ENCODE measurements at regions not wholly inside any gene's neighbourhood (a gene's known extent, or its start where the extent isn't known, plus 50 kb on each side); places are given as distances from the start of the nearest gene placed in this dataset.

DNA sequence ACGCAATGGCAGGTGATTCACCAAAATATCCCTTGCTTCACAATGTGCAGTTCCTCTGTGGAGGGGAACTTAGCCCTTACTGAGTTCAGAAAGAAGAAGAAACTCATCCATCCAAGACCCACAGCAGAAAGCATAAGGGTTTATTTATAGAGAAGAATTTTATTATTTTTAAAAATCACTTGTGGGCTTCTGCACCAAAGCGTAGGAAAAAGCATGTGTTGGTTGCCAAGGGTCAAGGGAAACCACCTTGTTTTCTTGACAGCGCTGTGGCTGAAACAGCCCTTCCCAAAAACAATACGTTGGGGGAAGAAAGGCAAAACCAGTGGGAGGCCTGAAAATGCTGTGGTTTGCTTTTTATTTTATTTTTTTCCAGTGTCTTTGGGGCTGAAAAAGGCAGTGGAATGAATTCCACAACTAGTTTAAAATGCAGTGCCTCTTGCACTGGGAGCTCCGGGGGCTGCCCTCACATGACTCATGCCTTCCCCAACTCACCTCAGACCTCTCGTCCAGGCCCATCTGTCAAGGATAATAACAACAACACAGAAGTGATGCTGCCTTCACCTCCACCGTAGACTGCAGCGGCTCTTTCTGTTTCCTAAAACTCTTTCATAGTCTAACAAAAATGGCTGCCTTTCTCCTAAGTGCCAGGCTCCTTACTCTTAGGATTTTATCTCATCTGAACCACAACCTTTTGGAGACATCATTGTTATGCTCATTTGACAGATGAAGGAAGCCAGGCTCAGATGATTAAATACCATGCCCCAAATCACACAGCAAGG, 224.2 kb upstream of the JUN start:
- DNase-seq = no peak

DNA sequence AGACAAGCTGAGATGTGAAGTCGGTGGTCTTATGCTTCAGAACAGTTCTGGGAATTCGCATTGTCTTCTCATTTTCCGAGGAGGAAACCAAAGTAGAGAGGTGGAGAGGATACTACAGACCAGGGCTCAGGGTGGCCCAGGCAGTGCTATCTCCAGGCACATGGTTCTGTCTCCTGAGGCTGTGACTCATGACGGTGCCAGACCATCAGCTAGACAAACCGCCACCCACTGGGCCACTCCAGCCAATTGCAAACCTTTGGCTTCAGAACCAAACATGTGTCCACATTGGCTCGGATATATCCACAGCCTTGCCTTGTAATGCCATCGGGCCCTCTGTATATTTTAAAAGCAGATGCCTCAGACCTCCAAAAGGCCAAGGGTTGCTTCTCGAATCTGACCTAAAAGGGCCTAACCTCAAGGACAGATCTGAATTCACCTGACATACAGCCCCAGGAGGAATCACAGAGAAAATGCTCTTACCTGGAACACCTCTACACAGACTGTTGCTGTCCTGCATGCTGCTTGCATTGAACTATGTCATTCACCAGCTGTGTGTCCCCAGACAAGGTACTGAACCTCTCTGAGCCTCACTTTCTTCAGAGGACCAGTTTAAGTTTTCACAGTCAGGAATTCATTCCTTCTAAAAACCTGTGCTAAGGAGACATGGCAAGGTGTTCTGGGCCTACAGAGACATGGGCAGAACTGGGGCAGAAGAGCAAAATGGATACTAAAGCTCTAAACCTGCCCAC, 224.9 kb upstream of the JUN start:
- DNase-seq = no peak

DNA sequence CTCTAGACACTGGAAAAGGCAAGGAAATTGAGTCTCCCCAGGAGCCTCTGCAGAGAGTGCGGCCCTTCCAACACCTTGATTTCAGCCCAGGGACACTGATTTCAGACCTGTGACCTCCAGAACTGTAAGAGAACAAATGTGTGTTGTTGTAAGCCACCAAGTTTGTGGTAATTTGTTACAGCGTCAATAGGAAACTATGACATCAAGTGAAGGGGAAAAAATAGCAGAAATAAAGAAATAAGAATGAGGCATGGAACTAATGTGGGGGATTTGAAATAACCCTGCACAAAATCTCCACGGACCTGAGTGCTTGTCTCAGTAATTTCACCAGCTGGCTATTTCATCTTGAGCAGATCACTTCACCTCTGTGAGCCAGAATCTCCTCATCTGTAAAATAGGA, 227.8 kb upstream of the JUN start:
- DNase-seq = no peak

GRCh38 chr1:59012378-59012777, 228.5 kb upstream of the JUN start:
- DNase-seq = no peak

DNA sequence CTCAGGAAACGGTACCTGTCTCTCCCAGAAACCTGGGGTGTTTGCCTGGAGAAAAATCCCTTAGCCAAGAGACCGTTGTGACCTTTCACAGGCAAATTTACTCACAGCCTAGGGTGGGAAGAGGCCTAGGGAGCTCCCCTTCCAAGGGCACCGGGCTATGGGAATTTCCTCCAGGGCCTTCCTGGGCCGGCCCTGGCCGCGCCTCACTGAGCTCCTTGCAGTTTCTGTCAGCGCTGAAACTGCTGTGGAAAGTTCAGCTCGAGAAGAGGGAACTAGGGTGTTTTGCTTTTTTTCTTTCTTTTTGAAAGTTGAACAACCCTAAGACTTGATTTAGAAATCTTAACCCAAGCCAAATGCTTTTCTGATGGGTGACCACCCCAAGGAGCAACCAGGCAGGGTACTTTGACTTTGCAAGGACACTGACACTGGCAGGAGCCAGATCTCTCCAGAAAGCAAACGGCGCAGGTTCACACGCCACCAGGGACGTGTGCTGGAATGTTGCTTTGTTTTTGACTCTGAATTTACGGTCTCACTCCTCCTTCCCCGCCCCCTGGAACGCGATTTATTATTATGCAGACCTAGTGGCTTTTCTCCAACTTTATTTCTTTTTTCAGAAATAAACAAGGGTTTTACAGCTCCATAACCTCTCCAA, 229.6 kb upstream of the JUN start:
- DNase-seq = no peak

- no peak for DNase-seq
These were observed 230.1 kb upstream of the JUN start for GRCh38 chr1:59013928-59014279.

- DNase-seq = no peak
These were observed 231.0 kb upstream of the JUN start for GRCh38 chr1:59014827-59015226.

GRCh38 chr1:59015708-59016107, 231.9 kb upstream of the JUN start:
- no peak for DNase-seq

- peak; percentile 48 for DNase-seq
These were observed 232.5 kb upstream of the JUN start for GRCh38 chr1:59016390-59016789.

GRCh38 chr1:59017501-59018231, 233.8 kb upstream of the JUN start:
- DNase-seq = no peak

- DNase-seq = no peak
These were observed 234.6 kb upstream of the JUN start for GRCh38 chr1:59018446-59018845.

- DNase-seq = no peak
These were observed 235.0 kb upstream of the JUN start for GRCh38 chr1:59018860-59019259.

- no peak for DNase-seq
These were observed 236.5 kb upstream of the JUN start for GRCh38 chr1:59020151-59020997.

DNA sequence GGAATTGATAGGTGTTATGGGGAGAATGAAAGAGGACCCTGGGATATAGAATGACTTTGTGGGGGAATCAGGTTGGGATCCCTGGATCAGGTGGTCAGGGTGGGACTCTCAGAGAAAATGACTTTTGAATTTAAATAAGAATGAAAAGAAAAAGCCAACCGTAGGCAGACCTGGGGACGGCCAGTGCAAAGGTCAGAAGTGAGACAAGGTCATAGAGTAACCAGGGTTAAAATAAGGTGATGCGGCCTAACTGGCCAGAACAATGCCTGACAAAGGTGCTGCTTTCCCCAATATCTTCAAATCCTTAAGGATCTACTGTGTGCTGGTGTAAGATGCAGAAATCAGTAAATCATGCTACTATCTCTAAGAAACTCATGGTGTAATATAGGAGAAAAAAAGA, 238.4 kb upstream of the JUN start:
- DNase-seq = no peak

- DNase-seq = no peak
These were observed 239.0 kb upstream of the JUN start for GRCh38 chr1:59022799-59023198.

DNA sequence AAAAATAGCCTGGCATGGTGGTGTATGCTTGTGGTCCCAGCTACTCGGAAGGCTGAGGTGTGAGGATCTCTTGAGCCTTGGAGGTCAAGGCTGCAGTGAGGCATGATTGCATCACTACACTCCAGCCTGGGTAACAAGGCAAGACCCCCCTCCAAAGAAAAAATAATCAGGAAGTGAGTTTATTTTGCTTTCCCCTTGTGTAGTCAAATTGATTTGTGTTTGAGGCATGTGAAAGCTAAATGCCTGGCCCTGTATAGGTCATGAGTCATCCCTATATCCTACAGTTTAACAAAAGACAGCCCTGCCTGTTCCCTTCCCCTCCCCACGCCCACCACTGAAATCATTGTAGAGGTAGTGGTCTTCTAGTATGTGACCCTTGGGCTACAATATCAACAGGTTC, 241.4 kb upstream of the JUN start:
- no peak for DNase-seq

DNA sequence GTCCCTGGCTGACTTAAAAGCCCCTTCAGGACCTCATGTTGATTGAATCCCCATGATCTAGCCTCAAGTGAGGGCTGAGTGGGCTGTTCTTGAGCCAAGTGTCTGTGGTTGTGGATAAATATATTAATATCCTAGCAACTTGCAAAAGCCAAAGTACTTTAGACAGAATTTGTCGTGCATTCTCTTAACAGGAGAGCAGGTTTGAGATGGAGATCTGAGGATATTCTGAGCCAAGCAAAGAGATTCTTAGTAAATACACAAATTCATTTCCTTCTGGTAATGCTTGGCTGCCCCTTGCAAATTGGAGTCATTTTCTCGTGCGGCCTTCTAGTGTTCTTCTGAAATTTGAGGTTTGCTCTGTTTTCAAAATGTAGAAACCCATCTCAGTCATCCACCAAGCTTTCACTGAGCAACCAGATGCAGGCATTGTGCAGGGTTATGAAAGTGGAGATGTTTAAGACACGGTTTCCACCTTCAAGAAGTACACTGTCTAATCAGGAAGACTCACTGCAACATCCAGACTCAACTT, 242.1 kb upstream of the JUN start:
- no peak for DNase-seq

- DNase-seq = no peak
These were observed 242.7 kb upstream of the JUN start for GRCh38 chr1:59026472-59026948.

DNA sequence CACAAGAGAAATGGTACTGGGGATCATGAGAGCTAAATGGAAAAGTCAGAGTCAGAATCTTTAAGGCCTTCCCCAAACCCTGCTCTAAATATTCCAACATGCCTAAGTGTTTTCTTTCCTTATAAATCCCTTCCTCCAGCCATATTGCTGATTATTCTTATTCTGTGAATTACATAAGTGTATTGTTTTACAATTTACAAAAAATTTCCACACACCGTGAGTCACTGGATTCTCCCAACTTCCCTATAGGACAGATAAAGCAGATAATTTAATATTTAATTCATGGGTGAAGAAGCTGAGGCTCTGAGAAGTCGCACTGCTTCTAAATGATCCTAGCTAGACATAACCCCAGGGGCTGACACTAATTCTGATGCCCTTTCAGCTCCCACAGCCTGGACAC, 243.3 kb upstream of the JUN start:
- no peak for DNase-seq

DNA sequence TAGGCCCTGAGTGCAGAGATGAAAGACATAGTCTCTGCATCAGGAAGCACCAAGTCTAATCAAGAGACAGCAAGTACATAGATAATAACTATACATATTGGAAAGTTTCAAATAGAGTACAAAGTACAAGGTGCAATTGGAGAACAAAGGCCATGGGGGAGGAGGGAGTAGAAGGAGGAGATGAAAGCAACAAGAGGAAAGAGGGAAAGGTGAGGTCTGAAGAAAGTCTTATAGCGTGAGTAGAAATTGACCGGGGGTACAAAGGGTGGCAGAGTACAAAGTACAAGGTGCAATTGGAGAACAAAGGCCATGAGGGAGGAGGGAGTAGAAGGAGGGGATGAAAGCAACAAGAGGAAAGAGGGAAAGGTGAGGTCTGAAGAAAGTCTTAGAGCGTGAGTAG, 244.2 kb upstream of the JUN start:
- no peak for DNase-seq

GRCh38 chr1:59029411-59030167, 245.7 kb upstream of the JUN start:
- no peak for DNase-seq
